ENCODE measurements at regions not wholly inside any gene's neighbourhood (a gene's known extent, or its start where the extent isn't known, plus 50 kb on each side); places are given as distances from the start of the nearest gene placed in this dataset.

DNA sequence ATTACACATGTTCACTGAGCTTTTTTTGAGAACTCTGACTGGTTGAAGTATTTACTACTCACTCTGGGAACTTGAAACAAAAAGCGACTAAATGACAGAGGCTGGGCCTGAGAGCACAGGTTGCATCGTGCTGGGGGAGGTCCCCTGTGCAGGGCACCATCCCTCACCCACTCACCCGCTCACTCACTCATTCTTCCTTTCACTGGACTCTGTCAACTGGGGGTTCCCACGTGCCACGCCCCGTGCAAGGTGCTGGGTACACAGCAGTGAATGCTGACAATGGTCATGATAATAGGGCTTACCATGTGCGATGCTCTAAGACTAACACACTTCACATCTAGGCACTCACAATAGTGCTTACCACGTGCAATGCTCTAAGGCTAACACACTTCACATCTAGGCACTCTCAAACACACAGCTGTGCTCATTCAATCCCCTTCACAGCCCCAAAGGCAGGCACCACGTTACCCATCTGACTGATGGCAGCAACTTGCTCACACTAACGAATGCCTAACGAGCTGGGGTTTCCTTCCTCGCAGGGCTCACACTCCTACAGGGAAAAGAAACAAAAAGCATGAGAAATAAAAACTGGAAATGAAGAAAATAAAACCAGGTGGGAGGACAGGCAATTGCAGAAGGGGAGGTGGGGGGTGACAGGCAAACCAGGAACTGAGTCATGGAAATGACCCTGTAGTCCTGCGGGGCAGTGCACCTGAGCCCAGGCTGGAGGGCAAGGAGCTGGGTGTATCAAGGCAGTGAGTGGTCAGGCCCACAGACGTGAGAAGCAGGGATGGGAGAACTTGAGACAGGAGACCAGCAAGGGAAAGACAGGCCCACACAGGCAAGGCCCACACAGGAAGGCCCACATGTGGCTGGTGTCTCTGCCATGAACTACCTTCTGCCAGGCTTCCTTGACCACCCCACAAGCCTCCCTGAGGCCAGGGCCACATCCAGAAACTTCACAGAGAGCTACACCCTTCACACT lies 147.0 kb upstream of the FAM20C start:
- in situ Hi-C loops (cut with HindIII; ENCODE audit: low pct_unique_long_range_greater_than_20kb, low sequenced_read_pairs): no loop called here
- no peak for DNase-seq (ENCODE audit: low read depth in 1 of 2, low spot score in 1 of 2)
- TF ChIP-seq JUND (IDR thresholded peaks at IDR 0.05; ENCODE audit: low read depth): no peak

- DNase-seq (ENCODE audit: low read depth in 1 of 2, low spot score in 1 of 2): no peak
- in situ Hi-C loops (cut with HindIII; ENCODE audit: low pct_unique_long_range_greater_than_20kb, low sequenced_read_pairs): no loop called here
- TF ChIP-seq JUND (IDR thresholded peaks at IDR 0.05; ENCODE audit: low read depth): no peak
These were observed 146.1 kb upstream of the FAM20C start for GRCh38 chr7:46123-46829.

GRCh38 chr7:46830-47140 lies 145.6 kb upstream of the FAM20C start:
- in situ Hi-C loops (cut with HindIII; ENCODE audit: low pct_unique_long_range_greater_than_20kb, low sequenced_read_pairs): no loop called here
- no peak for TF ChIP-seq JUND (IDR thresholded peaks at IDR 0.05; ENCODE audit: low read depth)
- no peak for DNase-seq (ENCODE audit: low read depth in 1 of 2, low spot score in 1 of 2)

GRCh38 chr7:51456-52068 lies 140.8 kb upstream of the FAM20C start:
- TF ChIP-seq JUND (IDR thresholded peaks at IDR 0.05; ENCODE audit: low read depth): no peak
- in situ Hi-C loops (cut with HindIII; ENCODE audit: low pct_unique_long_range_greater_than_20kb, low sequenced_read_pairs): no loop called here

DNA sequence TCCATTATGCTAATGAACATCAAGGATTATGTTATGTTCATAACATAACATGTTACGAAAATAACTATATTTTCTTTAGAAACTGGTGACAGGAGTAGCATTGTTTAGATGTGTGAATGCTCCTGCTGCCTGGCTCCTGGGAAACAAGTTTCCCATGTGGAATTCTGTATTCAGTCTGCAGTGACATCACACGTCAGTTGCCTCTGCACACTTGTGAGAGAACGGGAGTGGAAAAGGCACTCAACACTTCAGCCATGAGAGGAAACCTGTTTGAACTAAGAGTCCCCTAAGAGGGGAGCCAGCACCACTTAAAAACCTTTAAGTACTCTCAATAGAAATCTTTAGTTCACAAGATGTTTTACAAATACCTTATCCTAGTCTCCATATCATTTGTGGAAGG lies 140.3 kb upstream of the FAM20C start:
- in situ Hi-C loops (cut with HindIII; ENCODE audit: low pct_unique_long_range_greater_than_20kb, low sequenced_read_pairs): no loop called here
- no peak for DNase-seq (ENCODE audit: low read depth in 1 of 2, low spot score in 1 of 2)
- TF ChIP-seq JUND (IDR thresholded peaks at IDR 0.05; ENCODE audit: low read depth): no peak

More at GRCh38 chr7:51456-52068, 140.8 kb upstream of the FAM20C start:
- no peak for DNase-seq (ENCODE audit: low read depth in 1 of 2, low spot score in 1 of 2)

DNA sequence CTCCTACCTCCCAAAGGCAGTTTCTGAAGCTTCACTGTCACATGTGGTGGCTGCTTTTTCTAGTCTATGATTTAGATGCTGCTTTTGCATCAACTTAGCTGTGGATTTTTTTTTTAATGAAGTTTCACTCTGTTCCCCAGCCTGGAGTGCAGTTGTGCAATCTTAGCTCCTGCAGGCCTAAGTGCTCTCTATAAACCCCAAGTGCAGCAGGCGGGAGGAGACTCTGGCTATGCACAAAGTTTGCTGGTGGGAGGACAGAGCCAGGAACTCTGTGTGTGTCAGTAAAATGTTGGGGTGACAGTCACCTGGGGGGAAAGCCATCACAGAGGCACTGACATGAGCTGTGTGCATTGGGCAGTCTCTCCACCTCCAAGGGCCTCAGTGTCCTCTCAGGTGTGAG lies 138.8 kb upstream of the FAM20C start:
- TF ChIP-seq JUND (IDR thresholded peaks at IDR 0.05; ENCODE audit: low read depth): no peak
- no peak for DNase-seq (ENCODE audit: low read depth in 1 of 2, low spot score in 1 of 2)
- in situ Hi-C loops (cut with HindIII; ENCODE audit: low pct_unique_long_range_greater_than_20kb, low sequenced_read_pairs): no loop called here

DNA sequence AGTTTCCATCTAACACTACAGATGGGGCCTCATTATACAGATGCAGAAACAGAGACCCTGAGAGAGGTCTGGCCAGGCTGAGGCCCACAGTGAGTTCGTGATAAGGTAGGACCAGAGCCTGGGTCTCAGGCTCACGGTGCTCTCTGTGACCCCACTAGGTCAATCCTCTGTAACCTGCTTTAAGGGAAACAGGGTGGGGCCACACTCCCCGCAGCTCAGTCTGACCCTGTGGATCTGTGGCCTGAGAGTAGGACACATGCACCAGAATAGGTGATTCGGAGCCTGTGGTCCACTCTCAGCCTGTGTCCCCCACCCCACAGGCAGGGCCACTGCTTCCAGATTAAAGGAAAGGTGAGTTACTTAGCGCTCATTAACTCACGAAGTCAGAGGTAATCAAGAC lies 137.8 kb upstream of the FAM20C start:
- in situ Hi-C loops (cut with HindIII; ENCODE audit: low pct_unique_long_range_greater_than_20kb, low sequenced_read_pairs): no loop called here
- TF ChIP-seq JUND (IDR thresholded peaks at IDR 0.05; ENCODE audit: low read depth): no peak
- DNase-seq (ENCODE audit: low read depth in 1 of 2, low spot score in 1 of 2): no peak

- in situ Hi-C loops (cut with HindIII; ENCODE audit: low pct_unique_long_range_greater_than_20kb, low sequenced_read_pairs): no loop called here
- peak in 1 of 2 experiments; percentile 39 for DNase-seq (ENCODE audit: low read depth in 1 of 2, low spot score in 1 of 2)
- TF ChIP-seq JUND (IDR thresholded peaks at IDR 0.05; ENCODE audit: low read depth): no peak
These were observed 136.6 kb upstream of the FAM20C start for GRCh38 chr7:55690-56248.

DNA sequence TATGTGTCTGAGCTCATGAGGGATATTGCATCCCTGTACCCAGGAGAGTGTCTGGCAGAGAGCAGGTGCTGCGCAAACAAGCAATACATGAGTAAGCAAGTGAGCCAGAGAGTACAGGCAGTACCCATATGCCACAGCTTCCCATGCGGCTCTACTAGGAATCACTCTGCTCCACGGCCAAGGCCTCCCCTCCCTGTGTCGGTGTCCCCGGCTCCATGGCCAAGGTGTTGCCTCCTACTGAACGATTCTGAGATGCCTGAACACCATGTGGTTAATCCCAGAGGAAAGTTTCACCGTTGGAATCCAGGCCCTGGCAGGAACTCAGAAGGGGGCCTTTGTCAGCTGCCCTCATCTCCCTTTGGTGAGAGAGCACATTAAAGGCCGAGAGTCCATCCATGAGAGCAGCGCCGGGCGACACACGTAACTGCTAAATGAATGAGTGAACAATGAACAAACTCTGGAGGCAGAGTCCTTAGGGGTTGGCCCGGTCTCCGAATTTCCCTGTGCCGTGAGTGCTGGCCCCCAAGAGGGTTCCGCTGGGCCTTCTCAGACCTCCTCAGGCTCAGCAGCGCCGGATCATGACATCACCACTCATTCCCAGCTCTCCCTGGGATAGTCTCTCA lies 136.0 kb upstream of the FAM20C start:
- DNase-seq (ENCODE audit: low read depth in 1 of 2, low spot score in 1 of 2): peak in 1 of 2 experiments; percentile 37
- no peak for TF ChIP-seq JUND (IDR thresholded peaks at IDR 0.05; ENCODE audit: low read depth)
- in situ Hi-C loops (cut with HindIII; ENCODE audit: low pct_unique_long_range_greater_than_20kb, low sequenced_read_pairs): no loop called here

GRCh38 chr7:57071-57470 lies 135.3 kb upstream of the FAM20C start:
- in situ Hi-C loops (cut with HindIII; ENCODE audit: low pct_unique_long_range_greater_than_20kb, low sequenced_read_pairs): no loop called here
- no peak for DNase-seq (ENCODE audit: low read depth in 1 of 2, low spot score in 1 of 2)
- no peak for TF ChIP-seq JUND (IDR thresholded peaks at IDR 0.05; ENCODE audit: low read depth)

GRCh38 chr7:57482-58255 lies 134.7 kb upstream of the FAM20C start:
- in situ Hi-C loops (cut with HindIII; ENCODE audit: low pct_unique_long_range_greater_than_20kb, low sequenced_read_pairs): no loop called here
- DNase-seq (ENCODE audit: low read depth in 1 of 2, low spot score in 1 of 2): no peak
- no peak for TF ChIP-seq JUND (IDR thresholded peaks at IDR 0.05; ENCODE audit: low read depth)

DNA sequence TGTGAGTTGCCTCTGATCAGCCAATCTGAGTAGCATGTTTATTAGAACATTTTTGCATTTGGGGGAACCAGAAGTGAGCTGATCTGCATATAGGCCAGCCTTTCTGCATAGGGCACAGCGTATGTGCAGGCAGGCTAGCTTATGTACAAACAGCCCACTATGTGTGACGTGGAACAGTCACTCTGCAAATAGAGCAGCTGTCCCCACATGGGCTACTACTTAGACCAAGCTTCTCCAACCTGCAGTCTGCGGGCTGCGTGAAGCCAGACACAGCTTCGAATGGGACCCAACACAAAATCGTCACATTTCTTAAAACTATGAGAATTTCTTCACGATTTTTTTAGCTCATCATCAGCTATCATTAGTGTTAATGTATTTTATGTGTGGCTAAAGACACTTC lies 134.1 kb upstream of the FAM20C start:
- DNase-seq (ENCODE audit: low read depth in 1 of 2, low spot score in 1 of 2): no peak
- in situ Hi-C loops (cut with HindIII; ENCODE audit: low pct_unique_long_range_greater_than_20kb, low sequenced_read_pairs): no loop called here
- TF ChIP-seq JUND (IDR thresholded peaks at IDR 0.05; ENCODE audit: low read depth): no peak
